ACC112 (cell line): ENCODE measurements at regions not wholly inside any gene's neighbourhood (a gene's known extent, or its start where the extent isn't known, plus 50 kb on each side); places are given as distances from the start of the nearest gene placed in this dataset.

Source experiments
- H2AFZ ChIP-seq: fragments of 200-600 bp; sonication (generic); one replicate; pipeline ENCODE4 v1.6.0; 2017; ENCODE audit warnings: antibody characterized with exemption, low read length; ENCODE audit not compliant: unreplicated experiment
- H3K27ac ChIP-seq: fragments of 200-600 bp; sonication (generic); 2 replicates; pipeline ENCODE4 v1.5.1; 2014; ENCODE audit warnings: low read depth, mild to moderate bottlenecking, antibody characterized with exemption, low read length, moderate library complexity
- H3K27me3 ChIP-seq: fragments of 200-600 bp; sonication (generic); 2 replicates; pipeline ENCODE4 v1.6.1; 2014; ENCODE audit warnings: mild to moderate bottlenecking, antibody characterized with exemption, low read length, moderate library complexity, mixed read lengths; ENCODE audit not compliant: insufficient read depth
- H3K36me3 ChIP-seq: fragments of 200-600 bp; sonication (generic); 2 replicates; pipeline ENCODE4 v1.6.1; 2016; ENCODE audit warnings: mild to moderate bottlenecking, antibody characterized with exemption, low read length, moderate library complexity, mixed read lengths; ENCODE audit not compliant: insufficient read depth
- H3K4me1 ChIP-seq: fragments of 200-600 bp; sonication (generic); one replicate; pipeline ENCODE4 v1.6.1; 2016; ENCODE audit warnings: low read length, mixed read lengths; ENCODE audit not compliant: insufficient read depth, unreplicated experiment, control insufficient read depth
- H3K4me3 ChIP-seq: fragments of 200-600 bp; sonication (generic); 2 replicates; pipeline ENCODE4 v1.5.1; 2014; ENCODE audit warnings: mild to moderate bottlenecking, low read depth, low read length
- H3K79me2 ChIP-seq: fragments of 200-600 bp; sonication (generic); one replicate; pipeline ENCODE4 v1.6.0; 2016; ENCODE audit warnings: low read length; ENCODE audit not compliant: control insufficient read depth, unreplicated experiment, insufficient read depth

GRCh38 chr12:19744705-19745218 lies 305.5 kb downstream of the AEBP2 start:
- Histone ChIP-seq H3K27me3 (no peaks in the 10 kb centered on the region), H3K79me2 (no peaks in the 10 kb centered on the region), H3K4me1 (no peaks in the 10 kb centered on the region), H3K27ac (no peak overlapping the region), H2AFZ (no peak overlapping the region), H3K36me3 (no peaks in the 10 kb centered on the region), H3K4me3 (no peak overlapping the region)

- Histone ChIP-seq H3K4me1 (no peaks in the 10 kb centered on the region), H3K27me3 (no peaks in the 10 kb centered on the region), H3K4me3 (no peak overlapping the region), H3K79me2 (no peaks in the 10 kb centered on the region), H2AFZ (no peak overlapping the region), H3K27ac (no peak overlapping the region), H3K36me3 (no peaks in the 10 kb centered on the region)
Observed at GRCh38 chr12:19746471-19746870, 307.2 kb downstream of the AEBP2 start.

- Histone ChIP-seq H3K27ac (no peak overlapping the region), H3K4me1 (no peaks in the 10 kb centered on the region), H3K79me2 (no peaks in the 10 kb centered on the region), H3K36me3 (no peaks in the 10 kb centered on the region), H2AFZ (no peak overlapping the region), H3K27me3 (no peaks in the 10 kb centered on the region), H3K4me3 (no peak overlapping the region)
Observed at GRCh38 chr12:19749906-19750574, 310.7 kb downstream of the AEBP2 start.

- no peak overlapping the region for H2AFZ ChIP-seq
- H3K4me3 ChIP-seq = no peak overlapping the region
- no peaks in the 10 kb centered on the region for H3K36me3 ChIP-seq
- H3K79me2 ChIP-seq = no peaks in the 10 kb centered on the region
- H3K27ac ChIP-seq = no peak overlapping the region
- no peaks in the 10 kb centered on the region for H3K4me1 ChIP-seq
- H3K27me3 ChIP-seq = no peaks in the 10 kb centered on the region
Observed at GRCh38 chr12:19751078-19751477, 311.8 kb downstream of the AEBP2 start.

- no peak overlapping the region for H2AFZ ChIP-seq
- no peak overlapping the region for H3K4me3 ChIP-seq
- no peaks in the 10 kb centered on the region for H3K27me3 ChIP-seq
- no peaks in the 10 kb centered on the region for H3K36me3 ChIP-seq
- no peak overlapping the region for H3K27ac ChIP-seq
- no peaks in the 10 kb centered on the region for H3K79me2 ChIP-seq
- no peaks in the 10 kb centered on the region for H3K4me1 ChIP-seq
Observed at GRCh38 chr12:19752712-19753111, 313.4 kb downstream of the AEBP2 start.

GRCh38 chr12:19755136-19755535 lies 315.8 kb downstream of the AEBP2 start:
- Histone ChIP-seq H3K4me3 (no peak overlapping the region), H3K4me1 (peaks cover 16% of the 10 kb centered on the region), H3K79me2 (no peaks in the 10 kb centered on the region), H3K27ac (no peak overlapping the region), H2AFZ (no peak overlapping the region), H3K36me3 (no peaks in the 10 kb centered on the region), H3K27me3 (no peaks in the 10 kb centered on the region)

GRCh38 chr12:19757317-19757877 lies 318.1 kb downstream of the AEBP2 start:
- Histone ChIP-seq H3K27ac (no peak overlapping the region), H3K4me1 (peaks cover 21% of the 10 kb centered on the region), H2AFZ (peak overlapping the region; percentile 65), H3K27me3 (no peaks in the 10 kb centered on the region), H3K36me3 (no peaks in the 10 kb centered on the region), H3K4me3 (no peak overlapping the region), H3K79me2 (no peaks in the 10 kb centered on the region)

- no peaks in the 10 kb centered on the region for H3K79me2 ChIP-seq
Observed at GRCh38 chr12:19759227-19759626, 319.9 kb downstream of the AEBP2 start.

GRCh38 chr12:19760611-19761010 lies 321.3 kb downstream of the AEBP2 start:
- no peak overlapping the region for H3K4me3 ChIP-seq
- no peaks in the 10 kb centered on the region for H3K79me2 ChIP-seq
- H3K27me3 ChIP-seq = no peaks in the 10 kb centered on the region
- H3K27ac ChIP-seq = no peak overlapping the region
- no peak overlapping the region for H2AFZ ChIP-seq
- H3K4me1 ChIP-seq = peaks cover 24% of the 10 kb centered on the region
- H3K36me3 ChIP-seq = no peaks in the 10 kb centered on the region

More at GRCh38 chr12:19759227-19759626, 319.9 kb downstream of the AEBP2 start:
- Histone ChIP-seq H3K4me1 (peaks cover 24% of the 10 kb centered on the region), H3K4me3 (peak overlapping the region; percentile 34; the same call in 1 of the 2 replicates), H3K36me3 (no peaks in the 10 kb centered on the region), H3K27ac (peak overlapping the region; percentile 36; the same call in 1 of the 2 replicates), H3K27me3 (no peaks in the 10 kb centered on the region), H2AFZ (peak overlapping the region; percentile 57)

GRCh38 chr12:19761463-19761862 lies 322.2 kb downstream of the AEBP2 start:
- H3K27ac ChIP-seq = no peak overlapping the region
- no peaks in the 10 kb centered on the region for H3K36me3 ChIP-seq
- no peak overlapping the region for H3K4me3 ChIP-seq
- H3K27me3 ChIP-seq = no peaks in the 10 kb centered on the region
- H3K4me1 ChIP-seq = peaks cover 24% of the 10 kb centered on the region
- H2AFZ ChIP-seq = no peak overlapping the region
- H3K79me2 ChIP-seq = no peaks in the 10 kb centered on the region

- no peaks in the 10 kb centered on the region for H3K36me3 ChIP-seq
- H3K79me2 ChIP-seq = no peaks in the 10 kb centered on the region
- peaks cover 18% of the 10 kb centered on the region for H3K4me1 ChIP-seq
- H3K27ac ChIP-seq = no peak overlapping the region
- H3K27me3 ChIP-seq = no peaks in the 10 kb centered on the region
- H3K4me3 ChIP-seq = no peak overlapping the region
- no peak overlapping the region for H2AFZ ChIP-seq
Observed at GRCh38 chr12:19763488-19763887, 324.2 kb downstream of the AEBP2 start.
